ENCODE measurements at regions not wholly inside any gene's neighbourhood (a gene's known extent, or its start where the extent isn't known, plus 50 kb on each side); places are given as distances from the start of the nearest gene placed in this dataset.

DNA sequence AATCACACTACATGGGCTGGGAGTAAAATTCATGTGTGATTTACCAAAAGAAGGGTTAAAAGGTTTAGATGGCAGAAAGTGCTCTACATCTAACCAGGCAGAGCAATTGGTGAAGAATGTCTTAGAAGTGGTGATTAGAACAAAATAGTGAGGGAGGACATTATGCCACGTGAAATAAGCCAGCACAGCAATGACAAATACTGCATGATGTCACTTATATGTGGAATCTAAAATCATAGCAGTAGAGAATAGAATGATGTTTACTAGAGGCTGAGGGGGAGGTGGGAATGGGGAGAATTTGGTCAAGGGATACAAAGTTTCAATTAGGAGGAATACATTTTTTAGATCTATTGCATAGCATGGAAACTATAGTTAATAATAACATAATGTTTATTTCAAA is 253.3 kb downstream of the KCNS3 start:
- Histone ChIP-seq H3K27ac (no peak overlapping the region), H3K27me3 (replicated peaks in 1 of 7) (no peaks in the 10 kb centered on the region), H3K4me1 (no peaks in the 10 kb centered on the region), H3K36me3 (no peaks in the 10 kb centered on the region), H3K4me3 (no peak overlapping the region), H3K9me3 (no peaks in the 10 kb centered on the region)
- TF ChIP-seq POLR2A (IDR thresholded peaks at IDR 0.05) (no peak), POLR2AphosphoS5 (IDR thresholded peaks at IDR 0.05) (no peak)
- TF ChIP-seq, protein P1, sequence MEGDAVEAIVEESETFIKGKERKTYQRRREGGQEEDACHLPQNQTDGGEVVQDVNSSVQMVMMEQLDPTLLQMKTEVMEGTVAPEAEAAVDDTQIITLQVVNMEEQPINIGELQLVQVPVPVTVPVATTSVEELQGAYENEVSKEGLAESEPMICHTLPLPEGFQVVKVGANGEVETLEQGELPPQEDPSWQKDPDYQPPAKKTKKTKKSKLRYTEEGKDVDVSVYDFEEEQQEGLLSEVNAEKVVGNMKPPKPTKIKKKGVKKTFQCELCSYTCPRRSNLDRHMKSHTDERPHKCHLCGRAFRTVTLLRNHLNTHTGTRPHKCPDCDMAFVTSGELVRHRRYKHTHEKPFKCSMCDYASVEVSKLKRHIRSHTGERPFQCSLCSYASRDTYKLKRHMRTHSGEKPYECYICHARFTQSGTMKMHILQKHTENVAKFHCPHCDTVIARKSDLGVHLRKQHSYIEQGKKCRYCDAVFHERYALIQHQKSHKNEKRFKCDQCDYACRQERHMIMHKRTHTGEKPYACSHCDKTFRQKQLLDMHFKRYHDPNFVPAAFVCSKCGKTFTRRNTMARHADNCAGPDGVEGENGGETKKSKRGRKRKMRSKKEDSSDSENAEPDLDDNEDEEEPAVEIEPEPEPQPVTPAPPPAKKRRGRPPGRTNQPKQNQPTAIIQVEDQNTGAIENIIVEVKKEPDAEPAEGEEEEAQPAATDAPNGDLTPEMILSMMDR (IDR thresholded peaks at IDR 0.05 in 8 of 11, conservative IDR thresholded peaks at IDR 0.05 in 3 of 11) = no peak
- intact Hi-C loops (cut with DNase I; ENCODE audit: low total_unique reads) = no loop called here
- no peak for DNase-seq
- WGBS, 5 donors = 56 to 69% (median 58%) methylated on average over 1 of the region's 1 CpG

DNA sequence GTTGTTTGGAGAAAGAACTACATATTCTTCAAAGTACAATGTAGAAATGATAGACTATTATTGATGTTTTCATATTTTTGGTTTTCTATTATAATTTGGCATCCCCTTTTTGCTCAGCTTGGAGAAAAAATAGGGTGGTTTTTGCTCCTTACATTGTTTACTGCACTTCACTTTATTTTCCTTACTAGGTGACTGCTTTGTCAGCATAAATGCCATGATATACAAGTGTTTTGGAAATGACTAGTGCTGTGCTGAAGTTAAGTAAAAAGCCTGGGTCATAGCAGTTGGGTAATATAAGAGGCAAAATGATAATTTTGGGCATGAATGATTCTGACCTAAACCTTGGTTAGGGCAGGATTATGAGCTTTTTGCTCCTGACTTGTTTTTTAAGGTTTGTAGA is 250.9 kb downstream of the KCNS3 start:
- Histone ChIP-seq H3K27me3 (replicated peaks in 1 of 7) (no peaks in the 10 kb centered on the region), H3K36me3 (no peaks in the 10 kb centered on the region), H3K4me3 (no peak overlapping the region), H3K4me1 (no peaks in the 10 kb centered on the region), H3K27ac (no peak overlapping the region), H3K9me3 (no peaks in the 10 kb centered on the region)
- intact Hi-C loops (cut with DNase I; ENCODE audit: low total_unique reads) = no loop called here
- TF ChIP-seq, protein P1 (IDR thresholded peaks at IDR 0.05 in 8 of 11, conservative IDR thresholded peaks at IDR 0.05 in 3 of 11) = no peak
- no peak for TF ChIP-seq POLR2AphosphoS5 (IDR thresholded peaks at IDR 0.05)
- TF ChIP-seq POLR2A (IDR thresholded peaks at IDR 0.05) = no peak
- DNase-seq = no peak

DNA sequence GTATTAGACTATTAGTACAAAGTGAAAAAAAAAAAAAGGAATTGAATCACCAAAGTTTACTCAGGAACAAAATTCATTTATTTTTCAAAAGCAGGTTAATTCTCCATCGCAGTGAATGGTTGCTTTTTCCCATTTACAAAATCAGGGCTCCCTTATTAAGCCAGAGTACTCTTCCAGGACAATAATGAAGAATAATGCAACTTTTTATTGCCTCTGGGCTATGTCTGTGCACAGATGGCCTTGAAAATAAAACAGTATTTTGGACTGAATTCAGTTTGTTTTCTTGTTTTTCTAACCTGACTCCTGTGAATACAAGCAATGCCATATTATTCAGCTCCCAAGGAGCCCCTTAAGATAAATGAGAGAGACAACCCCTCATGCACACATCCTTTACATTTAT is 246.8 kb downstream of the KCNS3 start:
- H3K9me3 ChIP-seq = no peaks in the 10 kb centered on the region
- 75 to 93% (median 85%) methylated on average over 1 of the region's 1 CpG for WGBS, 5 donors
- no peaks in the 10 kb centered on the region for H3K36me3 ChIP-seq
- intact Hi-C loops (cut with DNase I; ENCODE audit: low total_unique reads) = no loop called here
- TF ChIP-seq POLR2A (IDR thresholded peaks at IDR 0.05) = no peak
- TF ChIP-seq POLR2AphosphoS5 (IDR thresholded peaks at IDR 0.05) = no peak
- TF ChIP-seq, protein P1 (IDR thresholded peaks at IDR 0.05 in 8 of 11, conservative IDR thresholded peaks at IDR 0.05 in 3 of 11) = no peak
- H3K27ac ChIP-seq = no peak overlapping the region
- no peak for DNase-seq
- no peaks in the 10 kb centered on the region for H3K4me1 ChIP-seq
- no peak overlapping the region for H3K4me3 ChIP-seq
- no peaks in the 10 kb centered on the region for H3K27me3 ChIP-seq (replicated peaks in 1 of 7)

DNA sequence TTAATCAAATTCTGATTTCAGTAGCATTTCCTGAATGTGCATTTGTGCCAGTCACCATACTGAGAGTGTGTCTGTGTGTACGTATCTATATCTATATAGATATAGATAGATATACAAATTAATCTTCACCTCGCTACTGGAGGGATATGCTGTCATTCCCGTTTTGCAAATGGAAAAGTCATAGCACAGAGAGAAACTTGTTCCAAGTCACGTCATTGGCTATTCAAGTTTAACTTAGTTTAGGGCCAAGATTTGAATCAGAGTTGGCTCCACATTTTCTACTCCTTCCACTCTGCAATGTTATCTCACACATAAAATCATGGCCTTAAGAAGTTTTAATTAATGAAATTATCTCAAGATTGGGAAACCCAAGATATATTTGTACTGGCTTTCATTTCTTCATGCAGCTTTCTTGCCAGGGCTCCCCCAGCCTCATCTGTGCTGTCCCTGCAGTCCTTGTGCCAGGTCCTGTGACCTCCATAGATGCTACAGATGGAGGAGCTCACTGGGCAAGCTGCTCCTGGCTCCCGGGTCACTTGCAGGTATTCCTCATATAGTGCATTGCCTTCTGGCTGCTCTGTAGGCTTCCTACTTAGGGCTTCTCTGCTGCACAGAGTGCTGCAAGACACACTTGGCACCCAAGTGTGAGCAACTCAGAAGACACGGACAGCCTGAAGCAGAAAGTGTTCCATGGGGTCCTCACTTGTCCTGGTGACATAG is 245.8 kb downstream of the KCNS3 start:
- no peaks in the 10 kb centered on the region for H3K9me3 ChIP-seq
- no peak for DNase-seq
- no peak for TF ChIP-seq POLR2A (IDR thresholded peaks at IDR 0.05)
- TF ChIP-seq POLR2AphosphoS5 (IDR thresholded peaks at IDR 0.05) = no peak
- TF ChIP-seq, protein P1 (IDR thresholded peaks at IDR 0.05 in 8 of 11, conservative IDR thresholded peaks at IDR 0.05 in 3 of 11) = no peak
- intact Hi-C loops (cut with DNase I; ENCODE audit: low total_unique reads) = no loop called here
- H3K27me3 ChIP-seq (replicated peaks in 1 of 7) = peaks cover 0 to 4% (median 0%) of the 10 kb centered on the region in 7 donors
- H3K27ac ChIP-seq = no peak overlapping the region
- no peaks in the 10 kb centered on the region for H3K36me3 ChIP-seq
- H3K4me3 ChIP-seq = no peak overlapping the region
- H3K4me1 ChIP-seq = no peaks in the 10 kb centered on the region
- WGBS, 5 donors = 77 to 90% (median 82%) methylated on average over 6 of the region's 6 CpGs

All from spleen (tissue), 11 donors.